Neuronal stem cell (in vitro differentiated cells): ENCODE measurements at regions not wholly inside any gene's neighbourhood (a gene's known extent, or its start where the extent isn't known, plus 50 kb on each side); places are given as distances from the start of the nearest gene placed in this dataset.
"Not testable (repeated sequence)": the region's sequence is repeated elsewhere in the genome, so short reads cannot be mapped to it uniquely, and the experiment has no call there.

ENCODE experiments used
- DNase-seq: peaks from one replicate; pipeline ENCODE4 v3.0.0-alpha.2; 2013; ENCODE audit warnings: low spot score
- H2AFZ ChIP-seq: one replicate; pipeline ENCODE4 v1.6.1; 2013; ENCODE audit warnings: mild to moderate bottlenecking, low read length, inconsistent platforms
- H2AK5ac ChIP-seq: 2 replicates; pipeline ENCODE4 v1.6.1; 2013; ENCODE audit warnings: low read depth, mild to moderate bottlenecking, inconsistent platforms, low read length, moderate library complexity, mixed read lengths
- H2BK120ac ChIP-seq: 2 replicates; pipeline ENCODE4 v1.6.1; 2013; ENCODE audit warnings: low read depth, mild to moderate bottlenecking, inconsistent platforms, low read length, moderate library complexity, mixed read lengths
- H2BK12ac ChIP-seq: one replicate; pipeline ENCODE4 v1.6.1; 2013; ENCODE audit warnings: low read length, inconsistent platforms
- H2BK15ac ChIP-seq: 2 replicates; pipeline ENCODE4 v1.6.1; 2013; ENCODE audit warnings: mild to moderate bottlenecking, low read length, inconsistent platforms, mixed read lengths
- H2BK5ac ChIP-seq: one replicate; pipeline ENCODE4 v1.6.1; 2013; ENCODE audit warnings: inconsistent platforms, mild to moderate bottlenecking, low read length, moderate library complexity
- H3K14ac ChIP-seq: one replicate; pipeline ENCODE4 v1.6.1; 2013; ENCODE audit warnings: low read length, inconsistent platforms
- H3K18ac ChIP-seq: 2 replicates; pipeline ENCODE4 v1.6.1; 2013; ENCODE audit warnings: low read length, inconsistent platforms
- H3K23ac ChIP-seq: 2 replicates; pipeline ENCODE4 v1.6.1; 2013; ENCODE audit warnings: low read depth, mild to moderate bottlenecking, mixed read lengths, low read length, inconsistent platforms; ENCODE audit not compliant: poor library complexity
- H3K27ac ChIP-seq: replicated peaks from 3 replicates; pipeline ENCODE4 v1.5.1; 2013; ENCODE audit warnings: low read length, inconsistent platforms
- H3K27me3 ChIP-seq, 3 experiments: 2 replicates each; pipeline ENCODE4 v1.6.1; 2013; ENCODE audit warnings: low read length in 3 of 3, mild to moderate bottlenecking in 2 of 3, inconsistent platforms in 1 of 3, low read depth in 1 of 3, mixed read lengths in 1 of 3, moderate library complexity in 1 of 3; ENCODE audit not compliant: control insufficient read depth in 3 of 3, insufficient read depth in 3 of 3
- H3K36me3 ChIP-seq, 2 donors: replicated peaks in 1 of 2; 2 replicates each; pipeline ENCODE4 v1.6.1; 2013; ENCODE audit warnings: low read length in 2 of 2; ENCODE audit not compliant: control insufficient read depth in 2 of 2, insufficient read depth in 2 of 2
- H3K4ac ChIP-seq: 2 replicates; pipeline ENCODE4 v1.6.1; 2013; ENCODE audit warnings: inconsistent platforms, mild to moderate bottlenecking, low read length, moderate library complexity
- H3K4me1 ChIP-seq, 2 donors: 1 replicate in 1 of 2; 2 replicates in 1 of 2; pipeline ENCODE4 v1.6.1; 2013; ENCODE audit warnings: low read length in 2 of 2, low read depth in 1 of 2; ENCODE audit not compliant: control insufficient read depth in 2 of 2, insufficient read depth in 1 of 2
- H3K4me2 ChIP-seq: one replicate; pipeline ENCODE4 v1.6.1; 2013; ENCODE audit warnings: mild to moderate bottlenecking, low read length, inconsistent platforms; ENCODE audit not compliant: insufficient read depth, poor library complexity, severe bottlenecking
- H3K4me3 ChIP-seq, 2 donors: 2 replicates each; pipeline ENCODE4 v1.5.1; 2013; ENCODE audit warnings: low read length in 2 of 2, mild to moderate bottlenecking in 2 of 2, inconsistent platforms in 1 of 2, moderate library complexity in 1 of 2
- H3K79me1 ChIP-seq: one replicate; pipeline ENCODE4 v1.6.1; 2013; ENCODE audit warnings: low read depth, mild to moderate bottlenecking, inconsistent platforms, low read length, moderate library complexity
- H3K9ac ChIP-seq: one replicate; pipeline ENCODE4 v1.6.1; 2013; ENCODE audit warnings: mild to moderate bottlenecking, low read depth, low read length, inconsistent platforms; ENCODE audit not compliant: poor library complexity
- H3K9me3 ChIP-seq, 2 donors: replicated peaks in 1 of 2; 2 replicates each; pipeline versions ENCODE3 to v1.6.1; 2013; ENCODE audit warnings: low read length in 2 of 2, mild to moderate bottlenecking in 2 of 2, inconsistent platforms in 1 of 2, low read depth in 1 of 2, mixed read lengths in 1 of 2, moderate library complexity in 1 of 2; ENCODE audit not compliant: control insufficient read depth in 2 of 2, insufficient read depth in 1 of 2
- H4K8ac ChIP-seq: one replicate; pipeline ENCODE4 v1.6.1; 2013; ENCODE audit warnings: low read depth, mild to moderate bottlenecking, inconsistent platforms, low read length, moderate library complexity
- H4K91ac ChIP-seq: one replicate; pipeline ENCODE4 v1.6.1; 2013; ENCODE audit warnings: low read length, low read depth, mild to moderate bottlenecking, inconsistent platforms; ENCODE audit not compliant: poor library complexity
- WGBS, 2 donors: extraction: QIAGEN DNeasy Blood & Tissue Kit; methylation state at CpG; one replicate each; pipeline ENCODE4 v1.1.7; 2013; ENCODE audit warnings: missing lambda C conversion rate in 2 of 2, mixed read lengths in 1 of 2; ENCODE audit not compliant: insufficient read length in 2 of 2, insufficient replicate concordance in 1 of 2; ENCODE audit errors: extremely low coverage in 2 of 2; 5-methylcytosine and 5-hydroxymethylcytosine counted together

DNA sequence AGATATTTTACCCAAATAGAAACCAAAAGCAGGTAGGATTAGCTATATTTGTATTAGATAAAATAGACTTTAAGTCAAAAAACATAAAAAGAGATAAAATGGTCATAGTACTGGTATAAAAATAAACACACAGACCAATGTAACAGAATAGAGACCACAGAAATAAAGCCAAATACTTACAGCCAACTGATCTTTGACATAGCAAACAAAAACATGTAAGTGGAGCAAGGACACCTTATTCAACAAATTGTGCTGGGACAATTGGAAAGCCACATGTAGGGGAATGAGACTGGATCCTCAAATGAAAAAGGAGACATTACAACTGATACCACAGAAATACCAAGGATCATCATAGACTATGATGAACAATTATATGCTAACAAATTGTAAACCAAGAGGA, 94.5 kb upstream of the SIRPG start:
- peaks cover 0 to 5% of the 10 kb centered on the region in 2 donors for H3K4me1 ChIP-seq
- H2BK12ac ChIP-seq: no peak overlapping the region
- peaks cover 0 to 2% (median 0%) of the 10 kb centered on the region in 3 experiments for H3K27me3 ChIP-seq
- no peak overlapping the region for H4K8ac ChIP-seq
- no peak overlapping the region for H2AK5ac ChIP-seq
- no peak overlapping the region for H3K23ac ChIP-seq
- H3K36me3 ChIP-seq: no peaks in the 10 kb centered on the region
- H2BK120ac ChIP-seq: no peak overlapping the region
- no peak for DNase-seq
- H3K9me3 ChIP-seq: no peaks in the 10 kb centered on the region
- H2BK15ac ChIP-seq: no peak overlapping the region
- H3K27ac ChIP-seq: no peak overlapping the region
- H2AFZ ChIP-seq: no peak overlapping the region
- no peak overlapping the region for H3K4ac ChIP-seq
- H3K18ac ChIP-seq: no peak overlapping the region
- H3K14ac ChIP-seq: no peak overlapping the region
- no peak overlapping the region for H3K4me3 ChIP-seq
- no peaks in the 10 kb centered on the region for H3K79me1 ChIP-seq
- H3K4me2 ChIP-seq: no peak overlapping the region
- no peak overlapping the region for H2BK5ac ChIP-seq
- H4K91ac ChIP-seq: no peak overlapping the region
- no peak overlapping the region for H3K9ac ChIP-seq

- Histone ChIP-seq H3K23ac (no peak overlapping the region), H4K91ac (no peak overlapping the region)
Observed at GRCh38 chr20:1748777-1749176, 91.2 kb upstream of the SIRPG start.

GRCh38 chr20:1747953-1748577, 90.5 kb upstream of the SIRPG start:
- no peak overlapping the region for H4K8ac ChIP-seq
- H2BK15ac ChIP-seq: no peak overlapping the region
- H3K36me3 ChIP-seq: no peaks in the 10 kb centered on the region
- H4K91ac ChIP-seq: no peak overlapping the region
- H3K18ac ChIP-seq: no peak overlapping the region
- H3K14ac ChIP-seq: no peak overlapping the region
- no peak overlapping the region for H3K4ac ChIP-seq
- H3K9ac ChIP-seq: no peak overlapping the region
- no peak overlapping the region for H3K4me2 ChIP-seq
- H3K27me3 ChIP-seq: no peaks in the 10 kb centered on the region
- H3K4me1 ChIP-seq: no peaks in the 10 kb centered on the region
- H3K23ac ChIP-seq: no peak overlapping the region
- no peak overlapping the region for H2AK5ac ChIP-seq
- H3K79me1 ChIP-seq: no peaks in the 10 kb centered on the region
- no peak for DNase-seq
- no peaks in the 10 kb centered on the region for H3K9me3 ChIP-seq
- no peak overlapping the region for H2AFZ ChIP-seq
- no peak overlapping the region for H2BK120ac ChIP-seq
- no peak overlapping the region for H2BK12ac ChIP-seq
- no peak overlapping the region for H3K27ac ChIP-seq
- no CpG with 5 or more reads among the region's 3 CpGs for WGBS, 2 donors
- no peak overlapping the region for H2BK5ac ChIP-seq
- H3K4me3 ChIP-seq: no peak overlapping the region

More at GRCh38 chr20:1748777-1749176, 91.2 kb upstream of the SIRPG start:
- H2BK5ac ChIP-seq: no peak overlapping the region
- H3K4me3 ChIP-seq: no peak overlapping the region
- no peaks in the 10 kb centered on the region for H3K36me3 ChIP-seq
- no peaks in the 10 kb centered on the region for H3K4me1 ChIP-seq
- H3K9ac ChIP-seq: no peak overlapping the region
- H2BK15ac ChIP-seq: no peak overlapping the region
- no peak overlapping the region for H3K27ac ChIP-seq
- H2BK120ac ChIP-seq: no peak overlapping the region
- no peak overlapping the region for H3K4me2 ChIP-seq
- no peak overlapping the region for H4K8ac ChIP-seq
- no peaks in the 10 kb centered on the region for H3K27me3 ChIP-seq
- no peaks in the 10 kb centered on the region for H3K79me1 ChIP-seq
- H3K14ac ChIP-seq: no peak overlapping the region
- H3K18ac ChIP-seq: no peak overlapping the region
- H2AK5ac ChIP-seq: no peak overlapping the region
- no peak overlapping the region for H2BK12ac ChIP-seq
- no peak overlapping the region for H3K4ac ChIP-seq
- no peaks in the 10 kb centered on the region for H3K9me3 ChIP-seq
- DNase-seq: no peak
- H2AFZ ChIP-seq: no peak overlapping the region

DNA sequence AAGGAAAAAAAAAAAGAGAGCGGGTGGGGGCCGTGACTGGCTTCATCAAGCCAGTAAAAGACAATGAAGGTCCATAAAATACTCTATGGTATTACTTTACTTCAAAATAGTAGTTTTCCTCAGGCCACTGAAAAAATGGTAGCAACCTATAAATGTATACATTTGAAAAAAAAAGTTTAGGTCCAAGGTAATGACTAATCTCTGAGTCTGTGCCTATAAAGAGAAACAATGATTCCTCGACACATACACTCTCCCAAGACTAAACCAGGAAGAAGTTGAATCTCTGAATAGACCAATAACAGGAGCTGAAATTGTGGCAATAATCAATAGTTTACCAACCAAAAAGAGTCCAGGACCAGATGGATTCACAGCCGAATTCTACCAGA, 84.5 kb upstream of the SIRPG start:
- not testable (repeated sequence) for H2BK5ac ChIP-seq, H4K8ac ChIP-seq, H3K4me2 ChIP-seq, H2BK12ac ChIP-seq, H3K9me3 ChIP-seq, H3K9ac ChIP-seq, H3K4ac ChIP-seq, H3K4me3 ChIP-seq, H3K4me1 ChIP-seq, H3K27me3 ChIP-seq, H2BK120ac ChIP-seq, H2AK5ac ChIP-seq, H3K14ac ChIP-seq, H2AFZ ChIP-seq, H2BK15ac ChIP-seq, H4K91ac ChIP-seq, H3K18ac ChIP-seq, H3K79me1 ChIP-seq, H3K36me3 ChIP-seq, DNase-seq, H3K27ac ChIP-seq, H3K23ac ChIP-seq
- WGBS, 2 donors: no CpG with 5 or more reads among the region's 4 CpGs
